ENCODE measurements at regions not wholly inside any gene's neighbourhood (a gene's known extent, or its start where the extent isn't known, plus 50 kb on each side); places are given as distances from the start of the nearest gene placed in this dataset.

- no peaks in the 10 kb centered on the region for H3K4me1 ChIP-seq
- H3K27ac ChIP-seq = no peak overlapping the region
- TF ChIP-seq POLR2A (IDR thresholded peaks at IDR 0.05) = no peak
- no peak for TF ChIP-seq CTCF (IDR thresholded peaks at IDR 0.05)
- 100% methylated on average over 1 of the region's 1 CpG for WGBS (ENCODE audit: insufficient coverage, low coverage, low lambda C conversion rate, missing lambda C conversion rate)
- no peaks in the 10 kb centered on the region for H3K36me3 ChIP-seq
- ATAC-seq (no peak), DNase-seq (no peak)
- intact Hi-C loops (cut with DNase I) = no loop called here
- no peaks in the 10 kb centered on the region for H3K27me3 ChIP-seq
- no peaks in the 10 kb centered on the region for H3K9me3 ChIP-seq
- no peak overlapping the region for H3K4me3 ChIP-seq
Observed at GRCh38 chr1:56179543-56179942, 399.8 kb downstream of the PLPP3 start.

- Histone ChIP-seq H3K4me3 (no peak overlapping the region), H3K36me3 (no peaks in the 10 kb centered on the region), H3K27me3 (no peaks in the 10 kb centered on the region), H3K9me3 (no peaks in the 10 kb centered on the region), H3K4me1 (no peaks in the 10 kb centered on the region), H3K27ac (no peak overlapping the region)
- WGBS (ENCODE audit: insufficient coverage, low coverage, low lambda C conversion rate, missing lambda C conversion rate) = 85% methylated on average over 3 of the region's 3 CpGs
- intact Hi-C loops (cut with DNase I) = no loop called here
- TF ChIP-seq CTCF (IDR thresholded peaks at IDR 0.05) (no peak), POLR2A (IDR thresholded peaks at IDR 0.05) (no peak)
- no peak for ATAC-seq
- no peak for DNase-seq
Observed at GRCh38 chr1:56175211-56175610, 404.2 kb downstream of the PLPP3 start.

GRCh38 chr1:56174176-56174885 is 405.0 kb downstream of the PLPP3 start:
- intact Hi-C loops (cut with DNase I) = no loop called here
- no peak for ATAC-seq
- H3K27ac ChIP-seq = no peak overlapping the region
- H3K4me1 ChIP-seq = no peaks in the 10 kb centered on the region
- no peak overlapping the region for H3K4me3 ChIP-seq
- no peaks in the 10 kb centered on the region for H3K9me3 ChIP-seq
- TF ChIP-seq POLR2A (IDR thresholded peaks at IDR 0.05) (no peak), CTCF (IDR thresholded peaks at IDR 0.05) (no peak)
- DNase-seq = no peak
- 67% methylated on average over 1 of the region's 1 CpG for WGBS (ENCODE audit: insufficient coverage, low coverage, low lambda C conversion rate, missing lambda C conversion rate)
- H3K27me3 ChIP-seq = no peaks in the 10 kb centered on the region
- H3K36me3 ChIP-seq = no peaks in the 10 kb centered on the region

- no peaks in the 10 kb centered on the region for H3K27me3 ChIP-seq
Observed at GRCh38 chr1:56173736-56174135, 405.6 kb downstream of the PLPP3 start.

More at GRCh38 chr1:56173736-56174135, 405.6 kb downstream of the PLPP3 start:
- intact Hi-C loops (cut with DNase I) = no loop called here
- DNase-seq (no peak), ATAC-seq (no peak)
- Histone ChIP-seq H3K4me1 (no peaks in the 10 kb centered on the region), H3K9me3 (no peaks in the 10 kb centered on the region), H3K27ac (no peak overlapping the region), H3K36me3 (no peaks in the 10 kb centered on the region), H3K4me3 (no peak overlapping the region)
- WGBS (ENCODE audit: insufficient coverage, low coverage, low lambda C conversion rate, missing lambda C conversion rate) = 53% methylated on average over 1 of the region's 1 CpG
- TF ChIP-seq POLR2A (IDR thresholded peaks at IDR 0.05) (no peak), CTCF (IDR thresholded peaks at IDR 0.05) (no peak)
